ENCODE measurements at regions not wholly inside any gene's neighbourhood (a gene's known extent, or its start where the extent isn't known, plus 50 kb on each side); places are given as distances from the start of the nearest gene placed in this dataset.

- H3K4me1 ChIP-seq (ENCODE audit: insufficient read depth, low read length), result no peaks in the 10 kb centered on the region
- ATAC-seq, result no peak
- no peak overlapping the region for H2AFZ ChIP-seq (ENCODE audit: low read length)
- in situ Hi-C loops (cut with HindIII; ENCODE audit: extremely low pct_ligation_motif_present, low pct_unique_long_range_greater_than_20kb) (no loop called here), intact Hi-C loops (cut with micrococcal nuclease; ENCODE audit: unreplicated experiment) (no loop called here)
- 50% methylated on average over 1 of the region's 3 CpGs for WGBS (ENCODE audit: low lambda C conversion rate)
- H3K9me3 ChIP-seq (ENCODE audit: low read length), result no peaks in the 10 kb centered on the region
- no peak for DNase-seq (ENCODE audit: low spot score)
- no peaks in the 10 kb centered on the region for H3K79me2 ChIP-seq (ENCODE audit: insufficient read depth, low read length)
- no peaks in the 10 kb centered on the region; the same call in 1 of the 2 replicates for H4K20me1 ChIP-seq (ENCODE audit: insufficient read depth, low read length)
- TF ChIP-seq FLYWCH1 (CRISPR knock-in tag; IDR thresholded peaks at IDR 0.05) (no peak), ZNF790 (CRISPR knock-in tag; IDR thresholded peaks at IDR 0.05; ENCODE audit: borderline replicate concordance) (no peak), HMG20A (CRISPR knock-in tag; IDR thresholded peaks at IDR 0.05; ENCODE audit: borderline replicate concordance) (no peak), NAIF1 (CRISPR knock-in tag; IDR thresholded peaks at IDR 0.05; ENCODE audit: borderline replicate concordance) (no peak), MAZ (IDR thresholded peaks at IDR 0.05; ENCODE audit: borderline replicate concordance, low read depth, low read length) (no peak), MAZ (CRISPR knock-in tag; IDR thresholded peaks at IDR 0.05; ENCODE audit: low read depth) (no peak), ZNF34 (CRISPR knock-in tag; IDR thresholded peaks at IDR 0.05; ENCODE audit: borderline replicate concordance) (no peak), CREBL2 (CRISPR knock-in tag; IDR thresholded peaks at IDR 0.05; ENCODE audit: borderline replicate concordance) (no peak), PATZ1 (CRISPR knock-in tag; IDR thresholded peaks at IDR 0.05) (no peak), ZNF775 (CRISPR knock-in tag; IDR thresholded peaks at IDR 0.05; ENCODE audit: borderline replicate concordance) (no peak), ZNF24 (IDR thresholded peaks at IDR 0.05) (no peak), ZNF740 (CRISPR knock-in tag; IDR thresholded peaks at IDR 0.05) (no peak), ZNF788 (CRISPR knock-in tag; IDR thresholded peaks at IDR 0.05; ENCODE audit: borderline replicate concordance) (no peak), TFDP2 (CRISPR knock-in tag; IDR thresholded peaks at IDR 0.05) (no peak), ATM (IDR thresholded peaks at IDR 0.05; ENCODE audit: borderline replicate concordance) (no peak), PHF5A (CRISPR knock-in tag; IDR thresholded peaks at IDR 0.05; ENCODE audit: low read depth, unreplicated experiment) (no peak), ZMYM4 (CRISPR knock-in tag; IDR thresholded peaks at IDR 0.05) (no peak), NCOA2 (CRISPR knock-in tag; IDR thresholded peaks at IDR 0.05) (no peak)
- no peak for FAIRE-seq
- no peaks in the 10 kb centered on the region for H3K36me3 ChIP-seq (replicated peaks in 1 of 2; ENCODE audit: control insufficient read depth in 1 of 2, insufficient read depth in 2 of 2, low read length in 2 of 2)
- ChIA-PET POLR2A (no interaction called here), CTCF (ENCODE audit: low intra/inter-chr PET ratio, low total read pairs) (no interaction called here)
- no peak overlapping the region for H3K4me2 ChIP-seq (ENCODE audit: low read depth, low read length)
- no peak overlapping the region for H3K27ac ChIP-seq (ENCODE audit: extremely low read length, insufficient read depth, low read length)
- H3K9ac ChIP-seq (ENCODE audit: insufficient read depth, low read depth, low read length), result no peak overlapping the region
- BruUV-seq (replicated peaks), result no TSS peak
- H3K27me3 ChIP-seq (ENCODE audit: control insufficient read depth in 1 of 2, insufficient read depth in 2 of 2, low read length in 2 of 2), result peaks cover 7 to 36% of the 10 kb centered on the region in 2 experiments; a peak in 3 of 5 replicates
- no peak overlapping the region for H3K4me3 ChIP-seq (replicated peaks in 1 of 3; ENCODE audit: insufficient read depth in 1 of 3, low read depth in 2 of 3, low read length in 3 of 3)
Measured at GRCh38 chr22:22820076-22820475, 67.5 kb upstream of the IGLL5 start.

Data from HepG2 (cell line).